ENCODE measurements at regions not wholly inside any gene's neighbourhood (a gene's known extent, or its start where the extent isn't known, plus 50 kb on each side); places are given as distances from the start of the nearest gene placed in this dataset.
"Not testable (repeated sequence)": the region's sequence is repeated elsewhere in the genome, so short reads cannot be mapped to it uniquely, and the experiment has no call there.

DNA sequence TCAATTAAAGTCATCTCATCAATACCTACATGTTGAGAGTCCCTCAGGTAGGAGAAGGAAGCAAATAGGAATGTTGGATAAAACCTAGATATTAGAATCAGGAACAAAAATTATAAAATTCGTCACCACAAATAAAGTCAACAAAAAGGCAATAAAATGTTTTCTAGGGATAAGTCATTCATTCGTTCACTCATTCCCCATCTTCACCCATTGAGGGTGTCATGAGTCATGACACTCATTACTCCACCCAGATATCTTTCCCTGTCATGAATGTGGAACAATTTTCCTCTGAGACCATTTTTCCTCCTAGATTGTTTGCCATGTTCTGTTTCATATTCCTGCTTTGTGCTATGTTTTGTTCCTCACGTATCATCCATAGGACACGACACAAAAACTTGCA, 50.9 kb upstream of the OLIG3 start:
- DNase-seq (ENCODE audit: low read depth in 2 of 2, low spot score in 1 of 2) = no peak

DNA sequence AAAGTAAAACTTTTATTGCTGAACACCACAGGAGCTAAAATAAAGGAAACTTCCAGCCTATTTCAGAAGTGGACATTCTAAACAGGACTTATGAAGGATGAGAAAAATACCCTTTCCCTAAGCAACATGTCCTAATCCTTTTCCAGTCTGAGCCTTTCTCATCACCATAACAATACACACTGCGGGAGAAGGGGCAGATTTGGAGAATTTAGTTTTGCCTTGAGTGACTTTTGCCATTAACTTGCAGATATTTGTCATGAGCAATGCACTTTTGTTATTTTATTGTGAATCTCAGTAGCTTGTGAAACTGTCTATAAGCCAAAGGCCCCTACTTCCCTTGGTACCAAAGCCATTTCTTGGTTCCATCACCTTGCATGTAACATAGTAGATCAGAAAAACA, 53.0 kb upstream of the OLIG3 start:
- no peak for DNase-seq (ENCODE audit: low read depth in 2 of 2, low spot score in 1 of 2)

DNA sequence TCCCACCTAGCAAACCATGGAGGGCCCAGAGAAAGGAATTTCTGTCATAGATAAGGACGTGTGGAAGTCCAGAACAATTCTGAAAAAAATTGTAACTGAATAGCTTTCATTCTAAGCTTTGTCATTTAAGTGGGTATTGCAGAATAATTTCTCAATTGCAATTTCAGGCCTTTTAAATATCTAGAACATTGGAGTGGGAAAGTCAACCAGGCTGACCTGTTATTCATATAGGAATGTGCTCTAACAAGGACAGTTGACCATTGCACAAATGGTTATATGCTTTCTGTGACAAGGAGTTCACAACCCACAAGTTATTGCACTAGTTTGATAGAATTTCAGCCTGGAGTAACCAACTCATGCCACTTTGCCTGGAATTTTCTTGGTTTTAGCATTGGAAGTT, 53.4 kb upstream of the OLIG3 start:
- DNase-seq (ENCODE audit: low read depth in 2 of 2, low spot score in 1 of 2) = no peak

DNA sequence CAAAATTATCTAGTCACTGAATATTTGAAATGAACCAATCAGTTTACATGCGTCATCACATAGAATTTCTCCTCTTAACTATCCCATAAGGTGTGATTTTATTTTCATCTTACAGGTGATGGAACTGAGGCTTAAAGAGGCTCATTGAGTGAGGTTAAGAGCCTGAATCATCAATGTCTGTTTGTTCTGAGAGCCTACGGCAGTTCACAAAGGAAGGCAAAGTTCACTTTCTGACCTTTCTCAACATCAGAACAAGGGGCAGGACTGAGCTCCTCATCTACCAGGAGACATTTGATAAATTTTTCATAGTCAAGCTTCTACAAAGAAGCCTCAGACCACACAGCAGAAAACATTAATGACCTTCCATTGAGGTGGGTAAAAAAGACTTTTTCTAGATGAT, 54.9 kb upstream of the OLIG3 start:
- DNase-seq (ENCODE audit: low read depth in 2 of 2, low spot score in 1 of 2) = no peak

DNA sequence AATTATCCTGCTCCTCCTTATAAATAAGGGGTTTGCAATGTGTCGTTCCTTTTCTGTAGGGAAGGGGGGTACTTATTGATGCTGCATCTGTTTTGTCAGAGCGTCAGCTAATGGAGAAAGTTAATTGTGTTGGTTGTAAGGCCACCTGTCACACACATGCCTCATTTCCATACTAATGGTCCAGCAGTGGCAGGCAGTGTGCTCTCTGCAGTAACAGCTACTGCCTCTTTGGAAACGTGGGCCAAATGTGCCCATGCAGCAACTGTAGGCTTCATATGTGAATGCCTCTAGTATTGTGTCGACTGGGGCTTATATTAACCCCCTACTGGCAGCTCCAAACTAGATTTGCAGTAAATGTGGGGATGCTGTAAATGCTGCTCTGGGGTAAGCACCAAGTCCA, 56.3 kb upstream of the OLIG3 start:
- DNase-seq (ENCODE audit: low read depth in 2 of 2, low spot score in 1 of 2) = no peak

DNA sequence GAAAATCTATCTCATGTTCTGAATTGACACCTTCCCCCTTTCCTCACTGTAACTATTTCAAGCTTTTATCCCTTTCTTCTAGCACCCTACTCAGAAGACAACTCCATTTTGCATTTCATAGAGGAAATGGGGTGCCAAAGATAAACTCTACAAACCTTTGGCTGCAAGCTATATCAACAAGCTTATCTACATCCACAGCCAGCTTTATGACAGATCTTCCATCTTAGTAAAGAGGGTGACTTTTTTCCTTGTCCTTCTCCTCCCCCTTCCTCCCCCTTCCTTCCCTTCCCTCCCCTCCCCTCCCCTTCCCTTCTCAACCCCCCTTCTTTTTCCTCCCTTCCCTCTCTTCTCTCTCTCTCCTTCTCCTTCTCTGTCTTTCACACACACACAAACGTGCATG, 58.0 kb upstream of the OLIG3 start:
- DNase-seq (ENCODE audit: low read depth in 2 of 2, low spot score in 1 of 2) = no peak

DNA sequence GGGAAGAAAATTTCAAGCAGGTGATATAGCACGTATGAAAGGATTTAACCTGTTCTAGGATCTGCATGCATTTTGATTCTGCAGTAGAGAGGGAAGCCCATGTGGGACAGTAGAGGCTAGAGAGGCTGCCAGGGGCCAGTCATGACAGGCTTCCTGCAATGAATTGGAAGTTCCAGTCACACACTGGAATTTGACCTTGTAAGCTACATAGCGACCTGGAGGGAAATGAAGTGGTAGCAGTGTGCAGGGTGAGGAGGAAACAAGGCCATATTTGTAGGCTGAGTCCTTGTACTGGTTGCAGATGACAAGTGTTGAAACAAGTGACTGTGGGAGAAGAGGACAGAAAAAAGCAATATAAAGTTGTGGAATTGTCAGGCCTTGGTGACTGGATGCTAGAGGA, 58.6 kb upstream of the OLIG3 start:
- DNase-seq (ENCODE audit: low read depth in 2 of 2, low spot score in 1 of 2) = no peak

DNA sequence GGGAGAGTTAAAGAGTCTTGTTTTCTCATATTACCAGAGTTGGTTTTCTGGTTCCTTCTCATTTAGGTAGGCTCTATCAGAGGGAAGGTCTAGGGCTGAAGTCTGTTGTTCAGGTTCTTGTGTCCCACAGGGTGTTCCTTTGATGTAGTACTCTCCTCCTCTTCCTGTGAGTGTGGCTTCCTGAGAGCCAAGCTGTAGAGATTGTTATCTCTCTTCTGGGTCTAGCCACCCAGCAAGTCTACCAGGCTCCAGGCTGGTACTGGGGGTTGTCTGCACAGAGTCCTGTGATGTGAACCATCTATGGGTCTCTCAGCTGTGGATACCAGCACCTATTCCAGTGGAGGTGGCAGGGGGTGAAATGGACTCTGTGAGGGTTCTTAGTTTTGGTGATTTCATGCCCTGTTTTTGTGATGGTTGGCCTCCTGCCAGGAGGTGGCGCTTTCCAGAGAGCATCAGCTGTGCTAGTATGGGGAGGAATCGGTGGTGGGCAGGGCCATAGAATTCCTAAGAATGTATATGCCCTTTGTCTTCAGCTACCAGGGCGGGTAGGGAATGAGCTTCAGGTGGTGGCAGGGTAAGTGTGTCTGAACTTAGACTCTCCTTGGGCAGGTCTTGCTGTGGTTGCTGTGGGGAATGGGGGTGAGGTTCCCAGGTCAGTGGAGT, 65.5 kb upstream of the OLIG3 start:
- not testable (repeated sequence) for DNase-seq (ENCODE audit: low read depth in 2 of 2, low spot score in 1 of 2)

DNA sequence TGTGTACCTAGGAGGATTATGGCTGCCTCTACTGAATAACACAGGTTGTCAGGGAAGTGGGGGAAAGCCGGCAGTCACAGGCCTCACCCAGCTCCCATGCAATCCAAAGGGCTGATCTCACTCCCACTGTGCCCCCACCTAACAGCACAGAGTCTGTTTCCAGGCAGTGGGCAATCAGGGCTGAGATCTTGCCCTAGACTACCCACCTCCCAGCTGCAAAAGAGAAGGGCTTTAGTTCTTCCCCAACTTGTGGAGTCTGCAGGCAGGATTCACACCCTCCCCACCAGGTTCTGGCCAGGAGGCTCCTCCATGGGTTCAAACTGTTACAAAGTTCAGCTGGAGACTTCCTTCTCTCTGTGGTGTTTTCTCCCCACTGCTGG, 66.0 kb upstream of the OLIG3 start:
- DNase-seq (ENCODE audit: low read depth in 2 of 2, low spot score in 1 of 2) = no peak

DNA sequence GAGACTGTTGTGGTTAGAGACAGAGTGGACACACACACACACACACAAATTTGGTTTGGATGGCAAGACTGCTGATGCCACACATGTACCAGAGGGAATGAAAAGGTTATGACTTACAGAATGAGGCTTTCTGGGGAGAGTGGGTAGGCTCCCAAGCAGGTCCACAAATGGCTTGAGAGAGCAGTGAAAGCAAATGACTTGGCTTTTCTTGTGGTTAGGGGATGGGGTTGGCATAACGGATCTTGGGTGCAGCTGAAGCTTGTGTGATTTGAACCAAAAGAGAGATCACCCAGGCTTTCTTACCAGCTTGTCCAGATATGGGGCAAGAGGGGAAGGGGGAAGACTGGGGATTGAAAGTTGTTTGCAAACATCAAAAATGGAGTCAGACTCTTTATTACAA, 73.9 kb upstream of the OLIG3 start:
- DNase-seq (ENCODE audit: low read depth in 2 of 2, low spot score in 1 of 2) = no peak

DNA sequence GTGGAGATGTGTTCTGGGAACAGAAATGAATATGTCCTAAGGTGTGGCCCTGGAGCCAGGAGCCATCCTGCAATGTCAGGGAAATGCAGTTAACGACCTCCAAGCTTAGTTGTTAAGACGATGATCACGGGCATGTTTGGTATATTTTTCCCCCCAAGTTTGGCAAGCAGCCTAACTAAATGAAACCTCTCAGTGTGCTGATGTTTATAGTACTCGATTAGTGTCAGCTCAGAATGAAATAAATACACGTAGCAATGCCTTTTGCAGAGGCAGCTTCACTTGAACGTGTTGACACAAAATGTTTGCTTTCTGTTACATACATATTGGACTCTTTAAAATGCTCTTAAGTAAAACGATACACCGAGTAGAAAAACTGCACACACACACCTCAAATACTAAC, 76.2 kb upstream of the OLIG3 start:
- no peak for DNase-seq (ENCODE audit: low read depth in 2 of 2, low spot score in 1 of 2)

DNA sequence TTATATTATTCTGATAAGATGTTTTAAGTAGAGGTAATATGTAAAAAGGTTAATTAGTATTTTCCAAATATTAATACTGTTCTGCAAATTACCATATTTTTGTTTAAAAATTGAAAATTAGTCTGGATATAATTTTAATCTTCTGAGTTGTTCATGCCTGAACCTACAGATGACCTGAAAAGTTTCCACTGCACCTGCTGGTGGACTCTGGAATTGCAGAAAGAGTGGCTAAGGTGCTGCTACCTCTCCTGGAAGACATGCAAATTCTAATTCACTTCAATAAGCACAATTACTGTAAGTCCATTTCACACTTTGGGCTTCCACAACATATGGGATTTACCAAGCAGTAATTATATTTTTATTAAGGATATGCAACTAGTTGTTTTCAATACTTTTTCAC, 77.7 kb upstream of the OLIG3 start:
- DNase-seq (ENCODE audit: low read depth in 2 of 2, low spot score in 1 of 2) = peak; percentile 21 to 45

DNA sequence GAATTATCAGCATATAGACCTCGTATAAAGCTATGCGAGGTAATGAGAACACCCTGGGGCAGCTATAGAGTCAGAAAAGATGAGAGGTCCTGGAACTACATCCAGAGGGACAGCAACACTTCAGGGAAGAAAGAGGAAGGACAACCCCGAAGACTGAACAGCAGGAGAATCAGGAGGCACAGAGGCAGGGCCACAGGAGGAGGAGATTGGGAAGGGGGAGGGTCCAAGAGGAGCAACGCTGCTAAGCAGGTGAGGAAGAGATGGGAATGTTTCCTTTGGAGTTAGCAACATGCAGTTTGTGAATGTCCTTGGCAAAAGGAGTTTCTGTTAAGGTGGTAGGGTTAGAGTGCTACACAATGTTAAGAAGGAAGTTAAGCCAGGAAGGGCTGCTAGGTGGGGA, 79.5 kb upstream of the OLIG3 start:
- DNase-seq (ENCODE audit: low read depth in 2 of 2, low spot score in 1 of 2) = no peak

DNA sequence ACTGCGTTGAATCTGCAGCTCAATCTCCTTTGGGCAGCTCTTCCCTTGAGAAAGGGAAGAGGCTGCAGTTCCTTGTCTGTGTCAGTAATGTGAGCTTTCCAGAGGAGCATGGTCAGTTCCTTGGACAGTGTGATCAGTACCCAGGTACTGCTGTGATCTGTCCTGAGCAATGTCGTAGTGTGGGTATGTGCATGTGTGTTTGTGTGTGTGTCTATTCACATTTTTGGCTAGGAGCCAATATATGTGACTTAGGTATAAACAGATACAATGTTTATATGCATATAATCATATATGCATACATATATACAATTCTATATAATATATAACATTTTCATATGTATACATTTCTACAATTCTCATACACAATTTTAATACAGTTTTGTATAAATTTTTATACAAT, 85.4 kb upstream of the OLIG3 start:
- DNase-seq (ENCODE audit: low read depth in 2 of 2, low spot score in 1 of 2) = no peak

DNA sequence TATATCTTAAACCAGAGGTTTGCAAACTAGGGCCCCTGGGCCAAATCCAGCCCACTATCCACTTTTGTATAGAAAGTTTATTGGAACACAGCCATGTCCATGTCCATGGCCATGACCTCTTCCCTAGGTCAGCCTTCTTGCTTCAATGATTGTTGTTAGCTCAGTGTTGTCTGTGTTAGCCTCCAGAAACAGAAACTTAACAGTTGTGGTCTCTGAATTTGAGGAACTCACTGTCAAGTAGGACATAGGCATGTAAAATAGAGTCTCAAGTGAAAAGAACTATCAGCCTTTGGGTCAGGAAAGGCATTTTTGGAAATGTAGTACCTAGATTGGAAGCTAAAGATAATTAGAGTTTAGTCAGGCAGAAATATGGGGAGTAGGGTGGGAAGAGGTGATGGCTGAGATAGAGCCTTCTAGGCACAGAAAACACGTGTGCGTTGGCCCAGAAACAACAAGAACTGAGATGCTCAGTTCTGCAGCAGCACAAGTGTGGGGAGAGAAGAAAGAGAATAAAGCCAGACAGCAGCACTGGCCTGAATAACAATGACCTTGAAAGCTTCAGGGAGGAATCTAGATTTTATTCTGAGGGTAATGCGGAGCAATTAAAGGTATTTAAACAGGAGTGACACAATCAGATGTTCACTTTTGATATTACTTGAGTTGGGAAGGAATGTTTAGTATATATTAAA, 87.0 kb upstream of the OLIG3 start:
- no peak for DNase-seq (ENCODE audit: low read depth in 2 of 2, low spot score in 1 of 2)

DNA sequence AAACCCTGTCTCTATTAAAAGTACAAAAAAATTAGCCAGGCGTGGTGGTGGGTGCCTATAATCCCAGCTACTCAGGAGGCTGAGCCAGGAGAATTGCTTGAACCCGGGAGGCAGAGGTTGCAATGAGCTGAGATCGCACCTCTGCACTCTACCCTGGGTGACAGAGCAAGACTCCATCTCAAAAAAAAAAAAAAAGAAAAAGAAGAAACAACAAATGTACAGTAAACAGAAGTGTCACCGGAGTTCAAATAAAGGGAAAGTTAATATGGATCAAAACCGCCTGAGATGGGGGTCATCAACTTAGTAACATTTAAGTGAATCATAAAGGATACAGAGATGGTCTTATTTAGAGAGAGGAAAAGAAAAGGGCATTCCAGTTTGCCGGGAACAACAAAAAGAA, 89.3 kb upstream of the OLIG3 start:
- not testable (repeated sequence) for DNase-seq (ENCODE audit: low read depth in 2 of 2, low spot score in 1 of 2)

DNA sequence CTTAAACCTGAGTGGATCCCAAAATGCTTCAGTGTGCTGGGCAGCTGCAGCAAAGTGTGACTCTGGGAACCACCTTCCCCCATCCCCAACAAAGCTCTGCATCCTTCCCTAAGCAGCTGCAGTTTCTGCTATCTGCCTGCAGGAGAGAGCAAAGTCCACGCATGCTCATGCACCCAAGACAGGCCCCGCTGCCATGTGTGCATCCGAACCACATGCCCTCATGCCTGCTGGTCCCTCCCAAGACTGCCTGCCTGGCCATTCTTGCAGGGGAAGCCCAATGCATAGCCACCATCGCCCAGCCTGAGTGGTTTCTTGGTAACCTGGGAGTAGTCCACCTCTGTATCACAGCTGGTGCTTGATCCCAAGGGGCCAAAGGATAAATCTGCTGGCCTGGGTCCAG, 94.3 kb upstream of the OLIG3 start:
- DNase-seq (ENCODE audit: low read depth in 2 of 2, low spot score in 1 of 2) = no peak

DNA sequence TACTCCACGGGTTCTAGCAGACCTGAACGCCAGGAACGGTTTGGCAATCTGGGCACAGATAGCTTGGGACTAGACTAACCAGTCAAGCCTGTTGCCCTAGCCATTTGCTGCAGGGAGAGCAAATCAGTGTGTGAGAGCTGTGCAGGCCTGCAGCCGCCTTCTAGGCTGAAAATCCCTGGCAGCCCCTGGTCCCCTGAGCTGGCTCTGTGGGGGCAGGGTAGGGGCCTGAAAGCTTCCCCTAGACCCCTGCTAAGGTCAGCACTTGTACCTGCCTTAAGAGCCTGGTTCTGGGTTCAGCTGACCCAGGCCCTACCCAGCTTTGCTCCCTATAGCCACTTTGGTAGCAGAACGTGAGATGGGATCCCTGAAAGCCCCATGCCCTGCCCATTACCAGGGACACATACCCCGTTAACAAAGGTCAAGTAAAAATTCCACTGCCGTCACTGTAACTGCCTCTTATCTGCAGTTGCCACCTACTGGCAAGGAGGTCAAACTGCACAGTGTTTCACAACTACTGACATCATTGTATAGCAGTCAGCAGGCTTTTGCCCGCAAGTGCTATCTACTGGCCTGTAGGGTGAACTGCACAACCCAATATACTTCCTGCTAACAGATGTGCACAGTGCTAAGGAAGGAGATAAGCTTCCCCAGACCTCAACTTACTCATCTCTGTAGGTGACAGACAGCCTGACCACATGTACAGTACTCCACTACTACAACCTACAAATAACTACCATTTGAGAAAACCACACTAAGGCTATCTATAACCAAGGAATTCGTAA, 95.1 kb upstream of the OLIG3 start:
- DNase-seq (ENCODE audit: low read depth in 2 of 2, low spot score in 1 of 2) = peak; percentile 9 to 10

DNA sequence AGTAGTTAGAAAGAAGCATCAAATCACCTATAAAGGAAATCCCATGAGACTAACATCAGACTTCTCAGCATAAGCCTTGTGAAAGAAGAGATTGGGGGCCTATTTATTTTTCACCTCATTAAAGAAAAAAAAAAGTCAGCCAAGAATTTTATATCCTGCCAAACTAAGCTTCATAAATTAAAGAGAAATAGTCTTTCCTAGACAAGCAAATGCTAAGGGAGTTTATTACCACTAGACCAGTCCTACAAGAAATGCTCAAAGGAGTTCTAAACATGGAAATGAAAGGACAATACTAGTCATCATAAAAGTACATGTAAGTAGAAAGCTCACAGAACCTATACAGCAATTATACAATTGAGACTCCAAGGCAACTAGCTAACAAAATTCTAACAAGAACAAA, 96.5 kb upstream of the OLIG3 start:
- DNase-seq (ENCODE audit: low read depth in 2 of 2, low spot score in 1 of 2) = no peak

DNA sequence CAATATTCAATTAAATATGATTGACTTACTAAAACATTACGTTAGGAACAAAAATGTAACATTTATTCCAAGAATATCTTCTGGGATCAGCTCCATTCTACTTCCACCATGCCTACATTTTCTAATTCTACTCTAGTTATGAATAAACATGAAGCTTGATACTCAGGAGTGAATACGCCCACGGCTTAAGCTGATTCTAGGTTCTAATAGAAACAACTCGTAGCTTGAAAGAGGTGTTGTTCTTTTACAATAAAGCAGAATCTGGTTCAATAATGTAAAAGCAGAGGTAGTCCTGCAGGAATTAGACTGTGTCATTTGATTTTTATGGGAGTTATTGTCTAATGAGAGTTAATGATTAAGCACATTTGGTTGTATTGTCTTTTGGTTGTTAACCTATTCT, 107.3 kb upstream of the OLIG3 start:
- no peak for DNase-seq (ENCODE audit: low read depth in 2 of 2, low spot score in 1 of 2)

DNA sequence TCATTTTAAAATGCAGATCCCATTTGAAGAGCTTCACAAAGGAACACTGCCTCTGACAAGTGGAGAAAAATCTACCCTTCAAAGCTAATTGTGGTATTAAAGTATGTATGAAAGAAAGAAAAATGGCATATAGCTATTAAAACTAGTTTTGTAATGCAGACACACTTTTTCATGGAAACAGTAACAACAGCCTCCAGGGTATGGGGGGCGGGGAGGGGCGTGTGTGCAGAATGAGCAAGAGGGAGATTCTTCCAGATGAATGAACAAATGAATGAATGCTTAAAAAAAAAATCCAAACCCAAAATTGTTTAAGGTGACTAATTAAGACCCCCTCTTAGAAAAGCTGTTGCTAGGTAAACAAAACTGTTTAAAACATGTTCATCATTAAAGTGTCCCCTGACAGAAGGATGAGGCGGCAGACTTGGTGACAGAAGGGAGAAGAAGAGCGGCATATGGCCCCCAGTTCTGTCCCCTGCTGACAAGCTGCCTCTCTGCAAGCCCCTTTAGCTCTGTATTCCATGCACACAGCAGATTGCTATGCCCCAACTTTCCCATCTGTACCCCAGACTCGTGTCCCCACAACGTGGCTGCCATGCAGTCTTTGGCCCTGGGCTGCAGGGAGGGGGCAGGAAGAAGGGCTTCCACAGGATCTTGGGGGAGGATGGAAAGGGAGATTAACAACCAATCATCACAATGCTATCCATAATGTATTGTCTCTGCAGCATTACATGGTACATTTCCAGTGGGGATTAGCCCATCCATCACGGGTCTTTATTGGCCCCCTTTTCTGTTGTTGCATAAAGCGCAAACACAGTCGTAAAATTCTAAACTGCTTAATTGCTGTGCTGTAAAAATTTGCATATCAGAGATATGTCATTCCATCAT, 108.4 kb upstream of the OLIG3 start:
- DNase-seq (ENCODE audit: low read depth in 2 of 2, low spot score in 1 of 2) = no peak

DNA sequence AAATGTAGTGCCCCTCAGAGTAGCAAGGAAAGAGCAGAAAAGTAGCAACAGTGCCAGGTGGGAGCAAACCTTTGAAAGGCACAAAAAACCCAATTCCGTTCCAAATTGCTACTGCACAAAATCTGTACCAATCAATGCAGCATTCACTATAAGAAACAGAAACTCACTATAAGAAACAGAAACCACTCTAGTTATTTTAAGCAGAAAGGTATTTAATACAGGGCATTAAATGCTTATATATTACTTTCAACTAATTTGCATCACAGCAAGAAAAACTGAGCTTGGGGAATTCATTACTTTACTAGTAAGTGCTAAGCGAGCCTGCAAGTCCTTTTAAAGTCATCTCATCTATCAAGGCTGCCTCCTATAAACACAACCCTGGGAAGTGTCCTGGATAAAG, 116.5 kb upstream of the OLIG3 start:
- no peak for DNase-seq (ENCODE audit: low read depth in 2 of 2, low spot score in 1 of 2)
